LHCN-M2 (cell line): ENCODE measurements at regions not wholly inside any gene's neighbourhood (a gene's known extent, or its start where the extent isn't known, plus 50 kb on each side); places are given as distances from the start of the nearest gene placed in this dataset.
"Not testable (repeated sequence)": the region's sequence is repeated elsewhere in the genome, so short reads cannot be mapped to it uniquely, and the experiment has no call there.

ENCODE experiments used
- DNase-seq: peaks from one replicate; pipeline ENCODE4 v3.0.0-alpha.2; 2012; ENCODE audit warnings: low read depth

DNA sequence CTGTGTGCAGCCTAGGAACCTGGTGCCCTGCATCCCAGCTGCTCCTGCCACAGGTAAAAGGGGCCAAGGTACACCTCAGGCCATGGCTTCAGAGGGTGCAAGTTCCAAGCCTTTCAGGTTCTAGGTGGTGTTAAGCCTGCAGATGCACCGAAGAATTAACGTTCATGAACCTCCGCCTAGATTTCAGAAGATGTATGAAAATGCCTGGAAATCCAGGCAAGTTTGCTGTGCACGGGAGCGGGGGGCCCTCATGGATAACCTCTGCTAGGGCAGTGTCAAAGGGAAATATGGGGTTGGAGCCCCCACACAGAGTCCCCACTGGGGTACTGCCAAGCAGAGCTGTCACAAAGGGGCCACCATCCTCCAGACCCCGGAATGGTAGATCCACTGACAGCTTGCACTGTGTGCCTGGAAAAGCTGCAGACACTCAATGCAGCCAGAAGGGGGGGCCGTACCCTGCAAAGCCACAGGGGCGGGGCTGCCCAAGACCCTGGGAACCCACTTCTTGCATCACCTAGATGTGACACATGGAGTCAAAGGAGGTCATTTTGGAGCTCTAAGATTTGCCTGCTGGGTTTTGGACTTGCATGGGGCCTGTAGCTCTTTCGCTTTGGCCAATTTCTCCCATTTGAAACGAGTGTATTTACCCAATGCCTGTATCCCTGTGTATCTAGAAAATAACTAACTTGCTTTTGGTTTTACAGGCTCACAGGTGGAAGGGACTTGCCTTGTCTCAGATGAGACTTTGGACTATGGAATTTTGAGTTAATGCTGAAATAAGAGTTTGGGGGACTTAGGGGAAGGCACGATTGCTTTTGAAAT is 145.2 kb upstream of the C1QTNF3 start:
- peak; percentile 45 for DNase-seq

DNA sequence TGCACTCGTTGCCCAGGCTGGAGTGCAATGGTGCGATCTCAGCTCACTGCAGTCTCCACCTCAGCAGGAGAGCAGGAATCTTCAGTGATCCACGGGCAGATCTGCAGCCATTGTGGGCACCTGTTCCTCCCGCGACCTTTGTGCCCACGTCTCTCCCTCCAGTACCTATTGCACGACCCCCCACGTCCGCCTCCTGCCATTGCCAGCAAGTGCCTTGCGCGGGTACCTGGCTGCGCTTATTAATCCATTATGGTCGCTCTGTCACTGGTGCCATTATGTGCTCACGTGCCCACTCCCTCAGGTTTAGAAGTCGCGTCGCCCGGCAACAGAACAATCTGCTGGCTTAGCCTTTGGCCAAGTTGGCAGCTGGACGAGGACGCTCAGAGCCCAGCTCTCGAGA is 146.2 kb upstream of the C1QTNF3 start:
- not testable (repeated sequence) for DNase-seq

DNA sequence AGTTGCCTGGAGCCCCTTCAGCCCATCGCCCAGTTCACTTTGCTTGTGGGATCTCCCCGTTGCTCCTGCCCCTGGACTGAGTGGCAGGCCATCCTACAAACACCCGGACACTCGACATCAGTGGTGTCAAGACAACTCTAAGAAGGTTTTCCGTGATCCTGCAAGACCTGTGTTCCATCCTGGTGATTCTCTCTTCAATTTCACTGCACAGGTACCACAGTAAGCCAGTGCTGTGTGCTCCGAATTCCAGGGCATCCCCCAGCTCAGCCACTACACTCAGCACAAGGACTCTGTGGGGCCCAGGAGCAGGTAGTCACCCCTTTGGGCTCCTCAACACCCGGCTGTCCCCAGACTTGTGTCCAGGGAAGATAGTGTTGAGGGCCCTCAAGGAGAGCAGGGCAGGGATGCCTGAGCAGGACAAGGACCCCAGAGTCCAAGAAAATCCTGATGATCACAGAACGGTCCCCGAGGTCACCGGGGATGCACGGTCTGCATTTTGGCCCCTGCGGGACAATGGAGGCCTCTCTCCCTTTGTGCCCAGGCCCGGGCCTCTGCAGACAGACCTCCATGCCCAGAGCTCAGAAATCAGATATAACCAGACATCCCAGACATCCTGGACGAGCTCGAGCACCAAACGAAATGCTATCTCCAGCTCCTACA is 146.9 kb upstream of the C1QTNF3 start:
- not testable (repeated sequence) for DNase-seq

DNA sequence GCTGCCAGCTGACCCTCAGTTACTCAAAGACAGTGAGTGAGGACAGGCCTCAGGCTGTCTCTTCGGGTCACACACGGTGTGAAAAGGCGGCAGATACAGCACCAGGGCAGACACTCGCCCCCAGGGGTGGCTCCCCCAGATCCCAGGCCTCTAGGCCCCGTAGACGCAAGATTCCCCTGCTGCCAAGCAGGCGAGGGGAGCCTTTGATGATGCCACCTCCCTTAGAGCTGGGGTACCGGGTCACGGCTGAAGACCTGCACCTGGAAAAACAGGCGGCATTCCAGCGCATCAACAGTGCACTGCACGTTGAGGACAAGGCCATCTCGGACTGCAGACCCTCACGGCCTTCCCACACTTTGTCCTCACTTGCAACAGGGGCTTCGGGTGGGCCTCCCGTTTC is 147.5 kb upstream of the C1QTNF3 start:
- not testable (repeated sequence) for DNase-seq

DNA sequence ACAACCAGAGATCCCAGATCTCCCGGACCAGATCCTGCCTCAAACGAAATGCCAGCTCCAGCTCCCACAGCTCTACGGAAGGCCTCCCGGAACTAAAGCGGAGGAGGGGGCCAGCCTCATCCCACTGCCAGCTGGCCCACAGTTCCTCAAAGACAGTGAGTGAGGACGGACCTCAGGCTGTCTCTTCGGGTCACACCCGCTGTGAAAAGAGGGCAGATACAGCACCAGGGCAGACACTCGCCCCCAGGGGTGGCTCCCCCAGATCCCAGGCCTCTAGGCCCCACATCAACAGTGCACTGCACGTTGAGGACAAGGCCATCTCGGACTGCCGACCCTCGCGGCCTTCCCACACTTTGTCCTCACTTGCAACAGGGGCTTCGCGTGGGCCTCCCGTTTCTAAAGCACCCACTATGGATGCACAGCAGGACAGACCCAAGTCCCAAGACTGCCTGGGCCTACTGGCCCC is 148.3 kb upstream of the C1QTNF3 start:
- DNase-seq, result not testable (repeated sequence)

DNA sequence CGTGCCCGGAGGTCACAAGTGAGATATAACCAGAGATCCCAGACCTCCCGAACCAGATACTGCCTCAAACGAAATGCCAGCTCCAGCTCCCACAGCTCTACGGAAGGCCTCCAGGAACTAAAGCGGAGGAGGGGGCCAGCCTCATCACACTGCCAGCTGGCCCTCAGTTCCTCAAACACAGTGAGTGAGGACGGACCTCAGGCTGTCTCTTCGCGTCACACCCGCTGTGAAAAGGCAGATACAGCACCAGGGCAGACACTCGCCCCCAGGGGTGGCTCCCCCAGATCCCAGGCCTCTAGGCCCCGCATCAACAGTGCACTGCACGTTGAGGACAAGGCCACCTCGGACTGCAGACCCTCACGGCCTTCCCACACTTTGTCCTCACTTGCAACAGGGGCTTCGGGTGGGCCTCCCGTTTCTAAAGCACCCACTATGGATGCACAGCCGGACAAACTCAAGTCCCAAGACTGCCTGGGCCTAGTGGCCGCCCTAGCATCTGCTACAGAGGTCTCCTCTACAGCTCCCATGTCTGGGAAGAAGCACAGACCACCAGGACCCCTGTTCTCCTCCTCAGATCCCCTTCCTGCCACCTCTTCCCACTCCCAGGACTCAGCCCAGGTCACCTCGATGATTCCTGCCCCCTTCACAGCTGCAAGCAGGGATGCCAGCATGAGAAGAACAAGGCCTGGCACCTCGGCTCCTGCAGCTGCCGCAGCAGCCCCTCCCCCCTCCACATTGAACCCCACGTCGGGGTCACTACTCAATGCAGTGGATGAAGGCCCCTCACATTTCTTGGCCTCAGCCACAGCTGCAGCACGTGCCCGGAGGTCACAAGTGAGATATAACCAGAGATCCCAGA is 149.3 kb upstream of the C1QTNF3 start:
- DNase-seq, result not testable (repeated sequence)

DNA sequence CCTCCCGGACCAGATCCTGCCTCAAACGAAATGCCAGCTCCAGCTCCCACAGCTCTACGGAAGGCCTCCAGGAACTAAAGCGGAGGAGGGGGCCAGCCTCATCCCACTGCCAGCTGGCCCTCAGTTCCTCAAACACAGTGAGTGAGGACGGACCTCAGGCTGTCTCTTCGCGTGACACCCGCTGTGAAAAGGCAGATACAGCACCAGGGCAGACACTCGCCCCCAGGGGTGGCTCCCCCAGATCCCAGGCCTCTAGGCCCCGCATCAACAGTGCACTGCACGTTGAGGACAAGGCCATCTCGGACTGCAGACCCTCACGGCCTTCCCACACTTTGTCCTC is 149.9 kb upstream of the C1QTNF3 start:
- DNase-seq, result not testable (repeated sequence)

DNA sequence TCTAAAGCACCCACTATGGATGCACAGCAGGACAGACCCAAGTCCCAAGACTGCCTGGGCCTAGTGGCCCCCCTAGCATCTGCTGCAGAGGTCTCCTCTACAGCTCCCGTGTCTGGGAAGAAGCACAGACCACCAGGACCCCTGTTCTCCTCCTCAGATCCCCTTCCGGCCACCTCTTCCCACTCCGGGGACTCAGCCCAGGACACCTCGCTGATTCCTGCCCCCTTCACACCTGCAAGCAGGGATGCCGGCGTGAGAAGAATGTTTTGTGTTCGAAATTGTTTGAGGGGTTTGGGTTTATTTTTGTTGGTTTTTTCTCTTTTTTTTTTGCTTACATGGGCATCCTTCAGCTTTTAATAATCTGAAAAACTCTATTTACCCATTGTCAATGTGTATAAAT is 150.3 kb upstream of the C1QTNF3 start:
- not testable (repeated sequence) for DNase-seq

DNA sequence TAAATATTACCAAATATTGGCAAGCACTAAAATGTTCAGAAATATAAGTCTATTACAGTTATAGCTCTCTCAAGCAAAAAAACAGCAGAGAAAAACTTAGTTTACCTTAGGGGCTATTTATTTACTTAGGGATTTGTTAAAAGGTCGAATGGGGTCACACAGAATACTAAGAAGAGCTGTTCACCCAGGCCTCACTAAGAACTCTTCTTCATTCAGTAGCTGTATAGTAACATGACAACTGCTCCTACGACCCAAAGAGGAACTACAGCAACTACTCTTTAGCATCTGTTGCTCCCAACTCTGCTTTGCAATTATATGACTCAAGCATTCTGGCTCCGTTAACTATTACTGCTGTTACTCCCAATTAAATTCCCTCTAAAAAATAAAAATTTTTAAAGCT is 150.8 kb upstream of the C1QTNF3 start:
- DNase-seq, result not testable (repeated sequence)

DNA sequence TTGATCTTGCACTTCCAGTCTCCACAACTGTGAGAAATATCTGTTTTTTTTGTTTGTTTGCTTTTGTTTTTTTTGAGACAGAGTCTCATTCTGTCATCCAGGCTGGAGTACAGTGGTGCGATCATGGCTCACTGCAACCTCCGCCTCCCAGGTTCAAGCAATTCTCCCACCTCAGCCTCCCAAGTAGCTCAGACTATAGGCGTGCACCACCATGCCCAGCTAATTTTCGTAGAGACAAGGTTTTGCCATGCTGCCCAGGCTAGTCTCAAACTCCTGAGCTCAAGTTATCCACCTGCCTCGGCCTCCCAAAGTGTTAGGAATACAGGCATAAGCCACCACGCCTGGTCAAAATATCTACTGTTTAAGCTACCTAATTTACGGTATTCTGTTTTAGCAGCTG is 153.1 kb upstream of the C1QTNF3 start:
- DNase-seq, result not testable (repeated sequence)

DNA sequence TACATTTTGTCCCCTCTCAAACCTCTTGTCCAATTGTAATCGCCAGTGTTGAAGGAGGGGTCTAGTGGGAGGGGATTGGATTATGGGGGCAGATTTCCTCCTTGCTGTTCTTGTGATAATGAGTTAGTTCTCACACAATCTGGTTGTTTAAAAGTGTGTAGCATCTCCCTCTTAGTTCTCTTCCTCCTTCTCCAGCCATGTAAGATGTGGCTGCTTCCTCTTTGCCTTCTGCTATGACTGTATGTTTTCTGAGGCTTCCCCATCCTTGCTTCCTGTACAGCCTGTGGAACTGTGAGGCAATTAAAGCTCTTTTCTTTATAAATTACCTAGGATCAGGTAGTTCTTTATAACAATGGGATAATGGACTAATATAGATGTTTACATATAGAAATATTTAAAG is 162.3 kb upstream of the C1QTNF3 start:
- not testable (repeated sequence) for DNase-seq

DNA sequence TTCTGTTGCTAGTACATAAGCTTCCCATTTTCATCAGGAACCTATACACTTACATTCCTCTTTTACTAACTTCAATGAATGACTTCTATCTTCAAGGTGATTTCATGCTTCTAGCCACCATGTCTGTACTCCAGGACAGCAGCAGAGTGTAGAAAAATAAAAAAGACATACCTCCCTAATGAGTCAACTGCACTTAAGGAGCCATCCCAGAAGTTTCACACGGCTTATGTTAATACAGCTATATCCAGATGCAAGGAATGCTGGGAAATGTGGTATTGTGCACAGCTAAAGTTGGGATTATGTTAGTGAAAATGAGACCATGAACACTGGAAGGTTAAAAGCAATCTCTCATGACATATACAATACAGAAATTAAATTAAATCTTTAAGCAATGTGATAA is 174.4 kb upstream of the C1QTNF3 start:
- DNase-seq, result peak; percentile 76

DNA sequence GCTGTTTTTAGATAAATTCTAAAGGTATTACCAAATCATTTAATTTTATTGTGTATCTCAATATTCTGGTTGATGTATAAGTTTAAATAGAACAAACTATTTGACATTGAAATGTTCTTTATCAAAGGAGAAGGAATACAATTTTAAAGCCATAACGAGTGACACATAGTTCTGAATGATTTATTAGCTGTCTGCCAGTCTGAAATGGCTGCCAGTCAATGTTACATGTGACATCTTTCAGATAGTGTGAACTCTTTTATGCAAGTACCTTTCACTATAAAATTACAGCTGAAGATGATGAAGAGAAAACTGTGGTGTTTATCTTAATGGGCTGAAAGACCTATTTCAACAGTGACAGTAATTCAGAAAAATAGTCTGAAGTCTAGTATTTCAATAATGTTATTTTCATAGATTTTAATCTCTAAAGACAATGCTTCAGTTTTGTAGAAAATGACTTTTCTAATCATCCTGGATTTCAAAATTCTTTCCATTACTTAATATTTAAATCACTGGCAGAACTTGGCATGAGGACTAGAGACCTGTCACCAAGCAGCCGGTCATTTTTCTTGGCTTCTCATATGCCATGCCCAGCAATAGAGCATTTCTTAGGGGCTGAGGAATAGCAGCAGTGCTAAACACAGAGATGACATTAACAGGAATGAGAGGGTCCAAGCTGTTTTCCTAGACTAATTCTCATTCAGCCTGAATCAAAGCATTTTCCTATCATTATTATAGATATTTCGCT is 178.5 kb upstream of the C1QTNF3 start:
- not testable (repeated sequence) for DNase-seq

DNA sequence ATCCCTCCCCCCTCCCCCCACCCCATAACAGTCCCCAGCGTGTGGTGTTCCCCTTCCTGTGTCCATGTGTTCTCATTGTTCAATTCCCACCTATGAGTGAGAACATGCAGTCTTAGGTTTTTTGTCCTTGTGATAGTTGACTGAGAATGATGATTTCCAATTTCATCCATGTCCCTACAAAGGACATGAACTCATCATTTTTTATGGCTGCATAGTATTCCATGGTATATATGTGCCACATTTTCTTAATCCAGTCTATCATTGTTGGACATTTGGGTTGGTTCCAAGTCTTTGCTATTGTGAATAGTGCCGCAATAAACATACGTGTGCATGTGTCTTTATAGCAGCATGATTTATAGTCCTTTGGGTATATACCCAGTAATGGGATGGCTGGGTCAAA is 180.1 kb upstream of the C1QTNF3 start:
- DNase-seq, result not testable (repeated sequence)

DNA sequence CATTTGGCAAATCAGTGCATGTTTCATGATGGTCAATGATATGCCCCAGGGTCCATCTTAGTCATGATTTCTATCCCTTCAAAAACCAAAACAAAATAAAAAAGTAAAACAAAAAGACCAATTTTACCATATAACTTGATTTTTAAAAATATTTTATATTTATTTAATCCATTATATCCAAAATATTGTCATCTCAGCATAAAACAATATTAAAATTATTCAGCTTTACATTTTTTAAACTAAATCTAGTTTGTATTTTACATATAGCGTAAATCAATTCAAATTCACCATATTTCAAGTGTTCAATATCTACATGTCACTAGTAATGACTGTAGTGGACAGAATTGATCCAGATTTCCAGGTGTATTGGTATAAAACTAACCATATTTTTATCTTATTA is 187.4 kb upstream of the C1QTNF3 start:
- DNase-seq, result not testable (repeated sequence)

DNA sequence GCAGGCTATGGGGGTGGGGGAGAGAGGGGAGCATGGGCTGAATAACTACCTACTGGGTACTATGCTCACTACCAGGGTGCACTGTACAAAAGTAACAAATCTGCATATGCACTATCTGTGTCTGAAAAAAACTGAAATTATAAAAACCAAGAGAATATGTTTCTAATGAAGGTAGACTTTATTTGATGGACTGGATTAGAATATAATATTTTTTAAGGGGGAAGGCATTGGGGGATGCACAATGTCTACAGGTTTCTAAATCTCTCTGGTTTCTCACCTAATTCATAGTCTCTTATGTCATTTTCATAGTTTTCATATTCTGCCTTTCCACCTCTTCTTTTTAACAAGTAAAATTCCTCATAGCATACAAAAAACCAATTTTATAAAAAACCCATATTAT is 200.8 kb upstream of the C1QTNF3 start:
- DNase-seq, result not testable (repeated sequence)

DNA sequence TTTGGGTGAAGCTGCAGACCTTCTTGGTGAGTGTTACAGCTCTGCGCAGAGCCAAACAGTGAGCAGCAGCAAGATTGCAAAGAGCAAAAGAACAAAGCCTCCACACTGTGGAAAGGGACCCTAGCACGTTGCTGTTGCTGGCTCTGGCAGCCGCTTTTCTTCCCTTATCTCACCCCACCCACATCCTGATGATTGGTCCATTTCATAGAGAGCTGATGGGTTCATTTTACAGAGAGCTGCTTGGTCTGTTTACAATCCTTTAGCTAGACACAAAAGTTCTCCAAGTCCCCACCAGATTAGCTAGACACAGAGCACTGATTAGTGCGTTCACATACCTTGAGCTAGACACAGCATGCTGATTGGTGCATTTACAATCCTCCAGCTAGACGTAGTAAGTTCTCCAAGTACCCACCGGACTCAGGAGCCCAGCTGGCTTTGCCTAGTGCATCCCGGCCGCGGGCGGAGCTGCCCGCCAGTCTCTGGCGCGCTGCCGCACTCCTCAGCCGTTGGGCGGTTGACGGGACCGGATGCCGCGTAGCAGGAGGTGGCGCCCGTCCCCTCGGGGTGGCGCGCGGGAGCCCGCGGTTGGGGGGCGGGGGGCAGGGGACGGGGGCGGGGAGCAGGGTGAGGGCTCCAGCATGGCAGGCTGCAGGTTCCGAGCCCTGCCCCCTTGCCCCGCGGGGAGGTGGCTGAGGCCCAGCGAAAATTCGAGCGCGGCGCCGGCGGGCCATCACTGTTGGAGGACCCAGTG is 201.4 kb upstream of the C1QTNF3 start:
- peak; percentile 34 for DNase-seq

DNA sequence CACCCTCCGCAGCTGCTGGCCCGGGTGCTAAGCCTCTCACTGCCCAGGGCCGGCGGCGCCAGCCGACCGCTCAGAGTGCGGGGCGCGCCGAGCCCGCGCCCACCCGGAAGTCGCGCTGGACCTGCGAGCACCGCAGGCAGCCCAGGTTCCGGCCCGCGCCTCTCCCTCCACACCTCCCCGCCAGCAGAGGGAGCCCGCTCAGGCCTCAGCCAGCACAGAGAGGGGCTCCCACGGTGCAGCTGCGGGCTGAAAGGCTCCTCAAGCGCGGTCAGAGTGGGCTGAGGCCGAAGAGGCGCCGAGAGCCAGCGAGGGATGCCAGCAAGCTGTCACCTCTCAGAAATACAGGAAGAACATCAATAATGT is 202.0 kb upstream of the C1QTNF3 start:
- not testable (repeated sequence) for DNase-seq

DNA sequence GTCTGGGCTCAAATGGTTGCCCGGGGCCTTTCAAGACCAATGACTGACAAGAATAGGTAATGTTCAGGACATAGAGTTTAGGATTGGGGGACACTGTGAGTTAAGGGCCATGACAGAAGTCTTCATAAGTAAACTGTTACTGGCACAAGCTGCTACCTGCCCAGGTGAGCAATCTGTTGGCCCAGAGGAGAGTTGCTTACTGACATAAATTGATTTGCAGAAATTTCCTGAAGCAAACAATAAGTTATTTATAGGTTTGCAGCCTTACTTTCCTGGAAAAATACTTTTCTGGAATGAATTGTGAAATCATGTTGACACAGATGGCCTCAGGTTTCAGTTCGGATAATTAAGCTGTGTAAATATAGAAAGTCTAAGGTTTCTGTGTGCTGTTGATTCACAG is 202.8 kb upstream of the C1QTNF3 start:
- DNase-seq, result peak; percentile 44

DNA sequence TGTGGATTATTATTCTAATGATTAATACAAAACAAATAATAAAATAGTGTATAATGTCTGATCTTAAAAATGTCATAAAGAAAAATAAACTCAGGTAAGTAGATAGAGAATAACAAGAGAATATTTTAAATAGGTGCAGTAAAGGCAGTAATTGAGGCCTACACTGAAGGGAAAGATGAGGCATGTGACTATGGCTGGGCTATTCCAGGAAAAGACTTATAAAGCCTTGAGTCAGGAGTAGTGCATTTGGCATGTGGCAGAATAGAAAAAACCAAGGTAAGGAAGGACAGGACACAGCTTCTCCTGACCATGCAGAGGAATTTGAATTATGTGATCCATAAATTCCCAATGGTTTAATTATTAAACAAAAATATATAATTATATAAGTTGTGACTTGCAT is 215.6 kb upstream of the C1QTNF3 start:
- DNase-seq, result not testable (repeated sequence)

DNA sequence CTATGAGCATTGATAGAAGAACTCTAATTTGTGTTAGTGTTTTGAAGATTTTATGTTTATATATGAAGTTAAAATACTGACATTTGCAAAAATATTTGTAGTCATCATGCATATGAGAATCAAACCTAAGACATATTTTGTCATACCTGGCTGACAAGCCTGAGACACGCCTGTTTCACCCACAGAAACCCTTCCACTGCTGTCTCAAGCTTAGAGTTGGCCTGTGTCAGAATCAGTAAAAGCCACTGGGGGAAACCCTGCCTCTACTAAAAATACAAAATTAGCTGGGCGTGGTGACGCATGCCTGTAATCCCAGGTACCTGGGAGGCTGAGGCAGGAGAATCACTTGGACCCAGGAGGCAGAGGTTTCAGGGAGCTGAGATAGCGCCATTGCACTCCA is 218.0 kb upstream of the C1QTNF3 start:
- DNase-seq, result not testable (repeated sequence)
